ENCODE measurements at regions not wholly inside any gene's neighbourhood (a gene's known extent, or its start where the extent isn't known, plus 50 kb on each side); places are given as distances from the start of the nearest gene placed in this dataset.

DNA sequence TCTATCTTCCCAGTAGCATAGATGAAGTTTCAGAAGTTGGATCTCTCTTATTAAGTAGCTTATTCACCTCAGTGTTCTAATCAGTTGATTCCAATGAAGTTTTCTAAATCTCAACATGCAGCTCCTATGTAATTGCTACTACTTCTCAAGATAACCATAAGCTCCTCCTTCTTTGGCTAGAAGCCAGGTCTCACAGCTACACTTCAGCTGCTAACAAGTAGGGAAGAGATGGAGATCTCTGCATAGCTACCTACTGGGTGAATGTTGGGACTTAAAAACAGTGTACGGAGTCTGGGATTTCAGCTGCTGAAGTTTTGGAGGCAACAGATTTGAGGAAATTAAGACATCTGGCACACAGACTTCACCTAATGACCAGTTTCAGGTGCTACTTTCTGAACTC, 661.0 kb downstream of the SLITRK1 start:
- Histone ChIP-seq H4K20me1 (replicated peaks; ENCODE audit: control insufficient read depth, extremely low read depth, insufficient read depth, low read length) (no peaks in the 10 kb centered on the region), H3K9ac (replicated peaks; ENCODE audit: extremely low read depth, insufficient read depth, low read length) (no peak overlapping the region), H3K27me3 (ENCODE audit: control insufficient read depth in 2 of 2, insufficient read depth in 2 of 2, low read length in 2 of 2) (no peaks in the 10 kb centered on the region), H3K9me1 (replicated peaks; ENCODE audit: control insufficient read depth, extremely low read depth, insufficient read depth, low read length) (no peaks in the 10 kb centered on the region), H3K27ac (ENCODE audit: insufficient read depth, low read depth, low read length) (no peak overlapping the region), H2AFZ (ENCODE audit: low read depth, low read length) (no peak overlapping the region), H3K9me3 (replicated peaks; ENCODE audit: control insufficient read depth, insufficient read depth, low read length) (peaks cover 4% of the 10 kb centered on the region), H3K4me1 (ENCODE audit: control insufficient read depth, extremely low read depth, insufficient read depth, low read length) (no peaks in the 10 kb centered on the region), H3K36me3 (ENCODE audit: control insufficient read depth in 2 of 2, extremely low read depth in 1 of 2, insufficient read depth in 2 of 2, low read length in 2 of 2) (no peaks in the 10 kb centered on the region), H3K4me3 (replicated peaks in 1 of 3; ENCODE audit: insufficient read depth in 1 of 3, low read depth in 1 of 3, low read length in 3 of 3) (no peak overlapping the region), H3K79me2 (ENCODE audit: control insufficient read depth, insufficient read depth, low read length) (no peaks in the 10 kb centered on the region), H3K4me2 (ENCODE audit: insufficient read depth, low read length) (no peak overlapping the region)
- no peak for FAIRE-seq
- DNase-seq (ENCODE audit: low read depth, low spot score): no peak
- no peak for TF ChIP-seq EZH2 (IDR thresholded peaks at IDR 0.05; ENCODE audit: borderline replicate concordance, low read depth, low read length, severe bottlenecking)
- TF ChIP-seq GATA2 (IDR thresholded peaks at IDR 0.05; ENCODE audit: insufficient read depth, insufficient read length, low read depth, low read length): no peak
- TF ChIP-seq, protein P1, sequence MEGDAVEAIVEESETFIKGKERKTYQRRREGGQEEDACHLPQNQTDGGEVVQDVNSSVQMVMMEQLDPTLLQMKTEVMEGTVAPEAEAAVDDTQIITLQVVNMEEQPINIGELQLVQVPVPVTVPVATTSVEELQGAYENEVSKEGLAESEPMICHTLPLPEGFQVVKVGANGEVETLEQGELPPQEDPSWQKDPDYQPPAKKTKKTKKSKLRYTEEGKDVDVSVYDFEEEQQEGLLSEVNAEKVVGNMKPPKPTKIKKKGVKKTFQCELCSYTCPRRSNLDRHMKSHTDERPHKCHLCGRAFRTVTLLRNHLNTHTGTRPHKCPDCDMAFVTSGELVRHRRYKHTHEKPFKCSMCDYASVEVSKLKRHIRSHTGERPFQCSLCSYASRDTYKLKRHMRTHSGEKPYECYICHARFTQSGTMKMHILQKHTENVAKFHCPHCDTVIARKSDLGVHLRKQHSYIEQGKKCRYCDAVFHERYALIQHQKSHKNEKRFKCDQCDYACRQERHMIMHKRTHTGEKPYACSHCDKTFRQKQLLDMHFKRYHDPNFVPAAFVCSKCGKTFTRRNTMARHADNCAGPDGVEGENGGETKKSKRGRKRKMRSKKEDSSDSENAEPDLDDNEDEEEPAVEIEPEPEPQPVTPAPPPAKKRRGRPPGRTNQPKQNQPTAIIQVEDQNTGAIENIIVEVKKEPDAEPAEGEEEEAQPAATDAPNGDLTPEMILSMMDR (IDR thresholded peaks at IDR 0.05; ENCODE audit: extremely low read depth in 1 of 2, insufficient read depth in 1 of 2, low read depth in 1 of 2, low read length in 2 of 2): no peak
- BruUV-seq (replicated peaks): no TSS peak
- POLR2A ChIA-PET: no interaction called here
- dilution Hi-C loops (cut with MboI; ENCODE audit: extremely low pct_ligation_motif_present, low sequenced_read_pairs): no loop called here
- CTCF ChIA-PET: no interaction called here
- intact Hi-C loops (cut with micrococcal nuclease): no loop called here

DNA sequence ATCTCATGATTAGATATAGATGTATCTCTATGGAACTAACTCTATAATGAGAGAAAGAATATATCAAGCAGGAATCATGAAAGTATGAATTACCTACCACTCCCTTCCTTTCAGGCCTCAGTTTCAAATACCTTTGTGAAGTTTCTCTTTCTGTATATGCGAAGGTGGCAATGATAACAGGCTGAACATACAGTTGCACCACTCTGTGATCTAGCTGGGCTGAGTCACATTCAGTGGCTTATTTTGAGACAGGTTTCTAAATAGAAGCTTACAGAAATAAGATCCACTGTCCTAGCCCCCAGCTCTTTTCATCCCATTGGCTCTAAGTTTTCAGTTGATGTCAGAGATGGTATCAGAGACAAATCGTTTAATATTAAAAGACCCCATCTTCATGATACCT, 662.0 kb downstream of the SLITRK1 start:
- POLR2A ChIA-PET: no interaction called here
- Histone ChIP-seq H3K27me3 (ENCODE audit: control insufficient read depth in 2 of 2, insufficient read depth in 2 of 2, low read length in 2 of 2) (no peaks in the 10 kb centered on the region), H3K9me1 (replicated peaks; ENCODE audit: control insufficient read depth, extremely low read depth, insufficient read depth, low read length) (no peaks in the 10 kb centered on the region), H3K4me2 (ENCODE audit: insufficient read depth, low read length) (no peak overlapping the region), H2AFZ (ENCODE audit: low read depth, low read length) (no peak overlapping the region), H4K20me1 (replicated peaks; ENCODE audit: control insufficient read depth, extremely low read depth, insufficient read depth, low read length) (no peaks in the 10 kb centered on the region), H3K36me3 (ENCODE audit: control insufficient read depth in 2 of 2, extremely low read depth in 1 of 2, insufficient read depth in 2 of 2, low read length in 2 of 2) (no peaks in the 10 kb centered on the region), H3K27ac (ENCODE audit: insufficient read depth, low read depth, low read length) (no peak overlapping the region), H3K9me3 (replicated peaks; ENCODE audit: control insufficient read depth, insufficient read depth, low read length) (peaks cover 4% of the 10 kb centered on the region), H3K79me2 (ENCODE audit: control insufficient read depth, insufficient read depth, low read length) (no peaks in the 10 kb centered on the region), H3K4me3 (replicated peaks in 1 of 3; ENCODE audit: insufficient read depth in 1 of 3, low read depth in 1 of 3, low read length in 3 of 3) (no peak overlapping the region), H3K9ac (replicated peaks; ENCODE audit: extremely low read depth, insufficient read depth, low read length) (no peak overlapping the region), H3K4me1 (ENCODE audit: control insufficient read depth, extremely low read depth, insufficient read depth, low read length) (no peaks in the 10 kb centered on the region)
- no peak for FAIRE-seq
- dilution Hi-C loops (cut with MboI; ENCODE audit: extremely low pct_ligation_motif_present, low sequenced_read_pairs): no loop called here
- no TSS peak for BruUV-seq (replicated peaks)
- CTCF ChIA-PET: no interaction called here
- intact Hi-C loops (cut with micrococcal nuclease): no loop called here
- TF ChIP-seq, protein P2, sequence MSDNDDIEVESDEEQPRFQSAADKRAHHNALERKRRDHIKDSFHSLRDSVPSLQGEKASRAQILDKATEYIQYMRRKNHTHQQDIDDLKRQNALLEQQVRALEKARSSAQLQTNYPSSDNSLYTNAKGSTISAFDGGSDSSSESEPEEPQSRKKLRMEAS (IDR thresholded peaks at IDR 0.05; ENCODE audit: insufficient read depth, insufficient read length): no peak
- TF ChIP-seq POLR2AphosphoS5 (IDR thresholded peaks at IDR 0.05; ENCODE audit: insufficient read depth, low read depth, low read length) (no peak), EZH2 (IDR thresholded peaks at IDR 0.05; ENCODE audit: borderline replicate concordance, low read depth, low read length, severe bottlenecking) (no peak), MYC (IDR thresholded peaks at IDR 0.05; ENCODE audit: low read depth, low read length) (no peak), POLR2A (IDR thresholded peaks at IDR 0.05; ENCODE audit: low read depth, low read length) (no peak), JUN (IDR thresholded peaks at IDR 0.05; ENCODE audit: borderline replicate concordance, insufficient read depth, insufficient read length, low read depth) (no peak), GATA2 (IDR thresholded peaks at IDR 0.05; ENCODE audit: insufficient read depth, insufficient read length, low read depth, low read length) (no peak), FOS (IDR thresholded peaks at IDR 0.05; ENCODE audit: borderline replicate concordance, insufficient read depth, low read length) (no peak)
- TF ChIP-seq, protein P1 (IDR thresholded peaks at IDR 0.05; ENCODE audit: extremely low read depth in 1 of 2, insufficient read depth in 1 of 2, low read depth in 1 of 2, low read length in 2 of 2): no peak
- DNase-seq (ENCODE audit: low read depth, low spot score): no peak

Data from endothelial cell of umbilical vein (primary cell).